Activated CD4-positive, alpha-beta memory T cell treated with anti-CD3 and anti-CD28 coated beads, Interleukin-2, amount 10 ng/mL, durations not matched to agents 7 days and 5 days (primary cell): ENCODE measurements at regions not wholly inside any gene's neighbourhood (a gene's known extent, or its start where the extent isn't known, plus 50 kb on each side); places are given as distances from the start of the nearest gene placed in this dataset.

ENCODE experiments used
- CTCF ChIA-PET: fragments of 350-600 bp; sonication (Branson Sonifier 250); formaldehyde crosslinking; loops from one replicate; lab custom pipeline; 2021; ENCODE audit warnings: antibody characterized with exemption, inconsistent platforms; lab: Charles Lee
- POLR2A ChIA-PET: fragments of 350-600 bp; sonication (Branson Sonifier 250); formaldehyde crosslinking; loops from one replicate; lab custom pipeline; 2021; ENCODE audit warnings: antibody characterized with exemption; lab: Charles Lee
- DNase-seq: peaks from one replicate; pipeline ENCODE4 v3.0.0-alpha.2; 2020
- H3K27ac Mint-ChIP-seq: one replicate; pipeline ENCODE4 v1.8.0; 2021; ENCODE audit warnings: mild to moderate bottlenecking, mixed read lengths
- H3K27me3 Mint-ChIP-seq: one replicate; pipeline ENCODE4 v1.8.0; 2021; ENCODE audit warnings: mixed read lengths
- H3K36me3 Mint-ChIP-seq: one replicate; pipeline ENCODE4 v1.8.0; 2021; ENCODE audit warnings: low read depth, mixed read lengths
- H3K4me1 Mint-ChIP-seq: one replicate; pipeline ENCODE4 v1.8.0; 2021; ENCODE audit warnings: mixed read lengths
- H3K4me3 Mint-ChIP-seq: one replicate; pipeline ENCODE4 v1.8.0; 2021; ENCODE audit warnings: mild to moderate bottlenecking, mixed read lengths
- H3K9me3 Mint-ChIP-seq: one replicate; pipeline ENCODE4 v1.8.0; 2021; ENCODE audit warnings: mixed read lengths

GRCh38 chr18:27899893-27900292 is 277.0 kb downstream of the CDH2 start:
- no peaks in the 10 kb centered on the region for H3K36me3 Mint-ChIP-seq
- POLR2A ChIA-PET = no interaction called here

GRCh38 chr18:27894746-27895145 is 282.2 kb downstream of the CDH2 start:
- no peaks in the 10 kb centered on the region for H3K4me1 Mint-ChIP-seq
- ChIA-PET POLR2A (no interaction called here), CTCF (no interaction called here)

More at GRCh38 chr18:27899893-27900292, 277.0 kb downstream of the CDH2 start:
- no peak for DNase-seq
- Mint-ChIP-seq H3K4me1 (no peaks in the 10 kb centered on the region), H3K27ac (no peak overlapping the region), H3K4me3 (no peak overlapping the region), H3K27me3 (no peaks in the 10 kb centered on the region), H3K9me3 (peaks cover 13% of the 10 kb centered on the region)
- CTCF ChIA-PET = no interaction called here

GRCh38 chr18:27887711-27888495 is 289.0 kb downstream of the CDH2 start:
- peaks cover 3% of the 10 kb centered on the region for H3K9me3 Mint-ChIP-seq
- H3K4me3 Mint-ChIP-seq = no peak overlapping the region
- no peak for DNase-seq
- CTCF ChIA-PET = no interaction called here
- H3K27me3 Mint-ChIP-seq = no peaks in the 10 kb centered on the region
- POLR2A ChIA-PET = no interaction called here
- H3K27ac Mint-ChIP-seq = no peak overlapping the region
- no peaks in the 10 kb centered on the region for H3K36me3 Mint-ChIP-seq
- H3K4me1 Mint-ChIP-seq = no peaks in the 10 kb centered on the region

More at GRCh38 chr18:27894746-27895145, 282.2 kb downstream of the CDH2 start:
- no peak for DNase-seq
- Mint-ChIP-seq H3K36me3 (no peaks in the 10 kb centered on the region), H3K9me3 (peaks cover 6% of the 10 kb centered on the region), H3K4me3 (no peak overlapping the region), H3K27me3 (no peaks in the 10 kb centered on the region), H3K27ac (no peak overlapping the region)

GRCh38 chr18:27887287-27887686 is 289.6 kb downstream of the CDH2 start:
- CTCF ChIA-PET = no interaction called here
- Mint-ChIP-seq H3K4me1 (no peaks in the 10 kb centered on the region), H3K4me3 (no peak overlapping the region), H3K9me3 (peaks cover 3% of the 10 kb centered on the region), H3K36me3 (no peaks in the 10 kb centered on the region), H3K27me3 (no peaks in the 10 kb centered on the region), H3K27ac (no peak overlapping the region)
- DNase-seq = no peak
- POLR2A ChIA-PET = no interaction called here

GRCh38 chr18:27879540-27879939 is 297.4 kb downstream of the CDH2 start:
- no peaks in the 10 kb centered on the region for H3K36me3 Mint-ChIP-seq
- no peaks in the 10 kb centered on the region for H3K27me3 Mint-ChIP-seq
- peaks cover 4% of the 10 kb centered on the region for H3K9me3 Mint-ChIP-seq
- no peaks in the 10 kb centered on the region for H3K4me1 Mint-ChIP-seq
- H3K27ac Mint-ChIP-seq = no peak overlapping the region
- H3K4me3 Mint-ChIP-seq = no peak overlapping the region
- no peak for DNase-seq
- POLR2A ChIA-PET = no interaction called here
- CTCF ChIA-PET = no interaction called here

GRCh38 chr18:27871726-27872125 is 305.2 kb downstream of the CDH2 start:
- H3K9me3 Mint-ChIP-seq = peaks cover 7% of the 10 kb centered on the region
- no peak overlapping the region for H3K27ac Mint-ChIP-seq
- H3K4me3 Mint-ChIP-seq = no peak overlapping the region
- H3K4me1 Mint-ChIP-seq = no peaks in the 10 kb centered on the region
- H3K36me3 Mint-ChIP-seq = no peaks in the 10 kb centered on the region
- no peak for DNase-seq
- ChIA-PET CTCF (no interaction called here), POLR2A (no interaction called here)
- H3K27me3 Mint-ChIP-seq = no peaks in the 10 kb centered on the region

- Mint-ChIP-seq H3K4me1 (no peaks in the 10 kb centered on the region), H3K27me3 (no peaks in the 10 kb centered on the region), H3K27ac (no peak overlapping the region)
Observed at GRCh38 chr18:27869735-27870134, 307.2 kb downstream of the CDH2 start.

GRCh38 chr18:27865431-27865830 is 311.5 kb downstream of the CDH2 start:
- no peak overlapping the region for H3K27ac Mint-ChIP-seq
- no peaks in the 10 kb centered on the region for H3K4me1 Mint-ChIP-seq
- ChIA-PET CTCF (no interaction called here), POLR2A (no interaction called here)
- no peaks in the 10 kb centered on the region for H3K36me3 Mint-ChIP-seq
- DNase-seq = no peak
- H3K4me3 Mint-ChIP-seq = no peak overlapping the region
- H3K9me3 Mint-ChIP-seq = peaks cover 4% of the 10 kb centered on the region
- H3K27me3 Mint-ChIP-seq = no peaks in the 10 kb centered on the region

More at GRCh38 chr18:27869735-27870134, 307.2 kb downstream of the CDH2 start:
- DNase-seq = no peak
- CTCF ChIA-PET = no interaction called here
- no peaks in the 10 kb centered on the region for H3K36me3 Mint-ChIP-seq
- POLR2A ChIA-PET = no interaction called here
- H3K4me3 Mint-ChIP-seq = no peak overlapping the region
- peaks cover 10% of the 10 kb centered on the region for H3K9me3 Mint-ChIP-seq

GRCh38 chr18:27863780-27864430 is 313.0 kb downstream of the CDH2 start:
- CTCF ChIA-PET = no interaction called here
- POLR2A ChIA-PET = no interaction called here
- Mint-ChIP-seq H3K4me1 (no peaks in the 10 kb centered on the region), H3K27me3 (no peaks in the 10 kb centered on the region), H3K36me3 (no peaks in the 10 kb centered on the region), H3K27ac (no peak overlapping the region), H3K4me3 (no peak overlapping the region), H3K9me3 (peaks cover 4% of the 10 kb centered on the region)
- DNase-seq = no peak

GRCh38 chr18:27862041-27862682 is 314.8 kb downstream of the CDH2 start:
- Mint-ChIP-seq H3K4me1 (no peaks in the 10 kb centered on the region), H3K36me3 (no peaks in the 10 kb centered on the region), H3K27ac (no peak overlapping the region), H3K27me3 (no peaks in the 10 kb centered on the region), H3K9me3 (peaks cover 4% of the 10 kb centered on the region), H3K4me3 (no peak overlapping the region)
- POLR2A ChIA-PET = no interaction called here
- CTCF ChIA-PET = no interaction called here
- no peak for DNase-seq

- H3K9me3 Mint-ChIP-seq = peaks cover 2% of the 10 kb centered on the region
- no peak for DNase-seq
- no peaks in the 10 kb centered on the region for H3K36me3 Mint-ChIP-seq
- no peak overlapping the region for H3K27ac Mint-ChIP-seq
- no peak overlapping the region for H3K4me3 Mint-ChIP-seq
- no peaks in the 10 kb centered on the region for H3K4me1 Mint-ChIP-seq
- ChIA-PET POLR2A (no interaction called here), CTCF (no interaction called here)
- H3K27me3 Mint-ChIP-seq = no peaks in the 10 kb centered on the region
Observed at GRCh38 chr18:27861539-27861938, 315.4 kb downstream of the CDH2 start.

- POLR2A ChIA-PET = no interaction called here
- Mint-ChIP-seq H3K36me3 (no peaks in the 10 kb centered on the region), H3K4me1 (no peaks in the 10 kb centered on the region), H3K27me3 (no peaks in the 10 kb centered on the region), H3K27ac (no peak overlapping the region), H3K4me3 (no peak overlapping the region), H3K9me3 (no peaks in the 10 kb centered on the region)
- DNase-seq = no peak
- CTCF ChIA-PET = no interaction called here
Observed at GRCh38 chr18:27860701-27861107, 316.2 kb downstream of the CDH2 start.

GRCh38 chr18:27860011-27860410 is 316.9 kb downstream of the CDH2 start:
- ChIA-PET POLR2A (no interaction called here), CTCF (interaction anchor here (0.7 kb wide), 1 partner anchor 887 kb away, joined by 3 read pairs; no protein-coding TSS in a partner anchor)
- no peaks in the 10 kb centered on the region for H3K36me3 Mint-ChIP-seq
- H3K9me3 Mint-ChIP-seq = peaks cover under 1% of the 10 kb centered on the region
- no peaks in the 10 kb centered on the region for H3K4me1 Mint-ChIP-seq
- DNase-seq = no peak
- H3K27ac Mint-ChIP-seq = no peak overlapping the region
- no peak overlapping the region for H3K4me3 Mint-ChIP-seq
- no peaks in the 10 kb centered on the region for H3K27me3 Mint-ChIP-seq
